OCI-LY7 (cell line): ENCODE measurements at regions not wholly inside any gene's neighbourhood (a gene's known extent, or its start where the extent isn't known, plus 50 kb on each side); places are given as distances from the start of the nearest gene placed in this dataset.

Experiments used
- BruUV-seq: library from RNA; stranded (reverse); fragments of 400-500 nt; replicated peaks from 2 replicates; lab custom pipeline; 2021; lab: Mats Ljungman, UMichigan
- CTCF ChIA-PET: fragments of 300-600 bp; sonication (Branson Sonifier 250); formaldehyde crosslinking; loops from one replicate; lab custom pipeline; 2022; ENCODE audit warnings: antibody characterized with exemption; ENCODE audit not compliant: unreplicated experiment; lab: Charles Lee
- POLR2A ChIA-PET: fragments of 300-600 bp; sonication (Branson Sonifier 250); formaldehyde crosslinking; loops from one replicate; lab custom pipeline; 2022; ENCODE audit warnings: antibody characterized with exemption; lab: Charles Lee
- DNase-seq: peaks from one replicate; pipeline ENCODE4 v3.0.0-alpha.2; 2015; ENCODE audit warnings: low spot score
- H2AFZ ChIP-seq: fragments of 200-600 bp; sonication (generic), shearing (Covaris generic); 2 replicates; pipeline ENCODE4 v1.6.1; 2014; ENCODE audit warnings: mild to moderate bottlenecking, antibody characterized with exemption, low read length, moderate library complexity
- H3K27ac ChIP-seq: fragments of 200-600 bp; sonication (generic); 2 replicates; pipeline ENCODE4 v1.5.1; 2014; ENCODE audit warnings: mixed run types, low read depth, mild to moderate bottlenecking, moderate library complexity, low read length, inconsistent platforms; ENCODE audit not compliant: poor library complexity, severe bottlenecking
- H3K36me3 ChIP-seq: fragments of 200-600 bp; sonication (generic); 2 replicates; pipeline ENCODE4 v1.6.1; 2014; ENCODE audit warnings: mild to moderate bottlenecking, antibody characterized with exemption, low read length, moderate library complexity, mixed read lengths; ENCODE audit not compliant: insufficient read depth
- H3K4me1 ChIP-seq: fragments of 200-600 bp; sonication (generic); 2 replicates; pipeline ENCODE4 v1.5.1; 2014; ENCODE audit warnings: mild to moderate bottlenecking, low read length; ENCODE audit not compliant: insufficient read depth, poor library complexity, severe bottlenecking
- H3K4me2 ChIP-seq: fragments of 200-600 bp; sonication (generic); 2 replicates; pipeline ENCODE4 v1.6.1; 2014; ENCODE audit warnings: mild to moderate bottlenecking, low read length
- H3K4me3 ChIP-seq: fragments of 200-600 bp; sonication (generic); 2 replicates; pipeline ENCODE4 v1.5.1; 2014; ENCODE audit warnings: mild to moderate bottlenecking, low read depth, low read length; ENCODE audit not compliant: poor library complexity, severe bottlenecking
- H3K79me2 ChIP-seq: fragments of 200-600 bp; sonication (generic); 2 replicates; pipeline ENCODE4 v1.6.1; 2016; ENCODE audit warnings: low read depth, mild to moderate bottlenecking, low read length, moderate library complexity, mixed read lengths; ENCODE audit not compliant: insufficient read depth
- H3K9me2 ChIP-seq: fragments of 200-600 bp; sonication (generic); 2 replicates; pipeline ENCODE4 v1.6.1; 2016; ENCODE audit warnings: mild to moderate bottlenecking, low read length, mixed read lengths; ENCODE audit not compliant: insufficient read depth
- H3K9me3 ChIP-seq: fragments of 200-600 bp; sonication (generic); 2 replicates; pipeline ENCODE4 v1.6.1; 2014; ENCODE audit warnings: mild to moderate bottlenecking, mixed run types, low read length, mixed read lengths
- H4K20me1 ChIP-seq: fragments of 200-600 bp; sonication (generic); 2 replicates; pipeline ENCODE4 v1.6.1; 2014; ENCODE audit warnings: mild to moderate bottlenecking, antibody characterized with exemption, low read length, moderate library complexity, mixed read lengths; ENCODE audit not compliant: insufficient read depth
- CTCF ChIP-seq: fragments of 200-600 bp; sonication (generic); conservative IDR thresholded peaks from 2 replicates; pipeline ENCODE4 v1.5.1; 2014; ENCODE audit warnings: mild to moderate bottlenecking, antibody characterized with exemption, low read length, moderate library complexity, mixed read lengths
- EZH2phosphoT487 ChIP-seq: fragments of 200-600 bp; sonication (generic); IDR thresholded peaks from 2 replicates; pipeline ENCODE4 v1.6.1; 2018; ENCODE audit warnings: low read depth, borderline replicate concordance, mild to moderate bottlenecking, mixed run types, antibody characterized with exemption, low read length, moderate library complexity, mixed read lengths
- intact Hi-C: fragments of 100-400 bp; cut with micrococcal nuclease; formaldehyde crosslinking; loops from one replicate; pipeline ENCODE4 v1.10.0; 2022; ENCODE audit not compliant: unreplicated experiment

GRCh38 chr7:125644109-125644508 is 714.5 kb upstream of the POT1 start:
- no peaks in the 10 kb centered on the region for H3K4me1 ChIP-seq
- no peak for TF ChIP-seq EZH2phosphoT487
- TF ChIP-seq CTCF: no peak
- no peak overlapping the region for H3K4me2 ChIP-seq
- H3K4me3 ChIP-seq: no peak overlapping the region
- DNase-seq: no peak
- POLR2A ChIA-PET: interaction anchor here (0.7 kb wide), 1 partner anchor 869 kb away, joined by 3 read pairs; no protein-coding TSS in a partner anchor
- CTCF ChIA-PET: no interaction called here
- H3K27ac ChIP-seq: no peak overlapping the region
- H3K79me2 ChIP-seq: no peaks in the 10 kb centered on the region
- BruUV-seq: no TSS peak
- H3K9me2 ChIP-seq: no peaks in the 10 kb centered on the region
- no peaks in the 10 kb centered on the region for H3K36me3 ChIP-seq
- intact Hi-C loops: no loop called here
- H2AFZ ChIP-seq: no peak overlapping the region
- no peaks in the 10 kb centered on the region for H3K9me3 ChIP-seq
- no peaks in the 10 kb centered on the region for H4K20me1 ChIP-seq

- ChIA-PET CTCF (no interaction called here), POLR2A (no interaction called here)
- Histone ChIP-seq H4K20me1 (no peaks in the 10 kb centered on the region), H3K4me2 (no peak overlapping the region), H3K9me3 (no peaks in the 10 kb centered on the region), H3K79me2 (no peaks in the 10 kb centered on the region), H2AFZ (no peak overlapping the region), H3K4me1 (no peaks in the 10 kb centered on the region), H3K9me2 (no peaks in the 10 kb centered on the region), H3K4me3 (no peak overlapping the region), H3K36me3 (no peaks in the 10 kb centered on the region), H3K27ac (no peak overlapping the region)
- no peak for DNase-seq
- BruUV-seq: no TSS peak
- intact Hi-C loops: no loop called here
- no peak for TF ChIP-seq CTCF
- TF ChIP-seq EZH2phosphoT487: no peak
Observed at GRCh38 chr7:125643302-125643701, 713.7 kb upstream of the POT1 start.

- H3K36me3 ChIP-seq: no peaks in the 10 kb centered on the region
- intact Hi-C loops: no loop called here
- no peak overlapping the region for H2AFZ ChIP-seq
- no peaks in the 10 kb centered on the region for H3K9me3 ChIP-seq
- no peak overlapping the region for H3K4me3 ChIP-seq
- no peak overlapping the region for H3K27ac ChIP-seq
- no peaks in the 10 kb centered on the region for H3K79me2 ChIP-seq
- POLR2A ChIA-PET: no interaction called here
- no peak for DNase-seq
- H3K4me1 ChIP-seq: no peaks in the 10 kb centered on the region
- TF ChIP-seq CTCF: no peak
- TF ChIP-seq EZH2phosphoT487: no peak
- no peaks in the 10 kb centered on the region for H4K20me1 ChIP-seq
- no TSS peak for BruUV-seq
- CTCF ChIA-PET: no interaction called here
- H3K4me2 ChIP-seq: no peak overlapping the region
- H3K9me2 ChIP-seq: no peaks in the 10 kb centered on the region
Observed at GRCh38 chr7:125641884-125642283, 712.3 kb upstream of the POT1 start.
